Hepatic stellate cell (primary cell): ENCODE measurements at regions not wholly inside any gene's neighbourhood (a gene's known extent, or its start where the extent isn't known, plus 50 kb on each side); places are given as distances from the start of the nearest gene placed in this dataset.

Experiments
- DNase-seq: peaks from one replicate; pipeline ENCODE4 v3.0.0; 2011; ENCODE audit warnings: low spot score

DNA sequence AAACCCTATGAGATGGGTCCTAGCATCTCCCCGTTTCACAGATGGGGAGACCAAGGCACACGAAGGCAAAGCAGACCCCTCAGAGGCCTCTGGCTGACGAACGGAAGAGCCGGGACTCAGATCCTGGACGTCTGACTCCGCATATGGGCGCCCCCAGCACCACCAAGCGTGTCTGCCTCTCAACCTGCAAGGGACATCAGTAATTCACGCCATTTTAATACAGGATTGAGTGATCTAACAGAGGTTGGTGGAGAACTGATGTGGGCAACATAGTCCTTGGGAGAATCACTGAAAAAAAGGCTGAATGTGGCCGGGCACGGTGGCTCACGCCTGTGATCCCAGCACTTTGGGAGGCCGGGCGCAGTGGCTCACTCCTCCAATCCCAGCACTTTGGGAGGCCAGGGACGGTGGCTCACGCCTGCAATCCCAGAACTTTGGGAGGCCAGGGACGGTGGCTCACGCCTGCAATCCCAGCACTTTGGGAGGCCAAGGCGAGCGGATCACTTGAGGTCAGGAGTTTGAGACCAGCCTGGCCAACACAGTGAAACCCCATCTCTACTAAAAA, 206.6 kb downstream of the DLL1 start:
- no peak for DNase-seq

DNA sequence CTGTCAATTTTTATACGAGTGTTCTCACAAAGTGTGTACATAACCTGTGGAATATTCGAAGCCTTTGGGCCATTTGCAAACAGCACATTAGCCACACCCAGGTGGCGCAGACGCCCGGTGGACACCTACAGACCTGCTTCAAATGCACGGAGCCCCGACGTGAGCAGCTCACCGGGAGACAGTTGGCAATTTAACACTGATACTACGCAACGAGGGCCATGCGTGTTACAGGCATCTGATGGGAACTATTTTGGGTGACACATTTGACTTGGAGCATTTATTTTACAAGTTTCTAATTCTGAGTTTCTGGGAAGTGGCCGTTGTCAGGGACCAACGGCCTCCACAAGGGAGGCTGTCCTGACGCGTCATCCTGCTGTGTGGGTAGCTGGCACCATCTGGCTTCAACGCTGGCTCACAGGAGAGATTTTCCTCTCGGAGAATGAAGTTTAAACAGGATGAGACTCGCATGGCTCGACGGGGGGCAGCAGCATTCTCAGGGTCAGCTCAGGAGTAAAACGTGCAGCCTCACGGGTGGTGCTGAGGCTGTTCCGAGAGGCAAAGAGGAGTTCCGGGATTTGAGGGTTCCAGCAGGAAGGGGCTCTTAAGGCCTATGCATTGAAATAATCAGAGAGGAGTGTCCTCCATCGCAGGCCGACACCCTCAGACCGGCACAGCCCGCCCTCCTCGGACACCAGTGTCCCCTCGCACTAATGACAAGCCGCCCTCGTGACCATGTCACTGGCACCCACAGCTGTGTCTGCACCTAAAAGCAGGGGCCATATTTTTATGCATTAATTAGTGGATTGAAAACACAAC, 207.4 kb downstream of the DLL1 start:
- no peak for DNase-seq

DNA sequence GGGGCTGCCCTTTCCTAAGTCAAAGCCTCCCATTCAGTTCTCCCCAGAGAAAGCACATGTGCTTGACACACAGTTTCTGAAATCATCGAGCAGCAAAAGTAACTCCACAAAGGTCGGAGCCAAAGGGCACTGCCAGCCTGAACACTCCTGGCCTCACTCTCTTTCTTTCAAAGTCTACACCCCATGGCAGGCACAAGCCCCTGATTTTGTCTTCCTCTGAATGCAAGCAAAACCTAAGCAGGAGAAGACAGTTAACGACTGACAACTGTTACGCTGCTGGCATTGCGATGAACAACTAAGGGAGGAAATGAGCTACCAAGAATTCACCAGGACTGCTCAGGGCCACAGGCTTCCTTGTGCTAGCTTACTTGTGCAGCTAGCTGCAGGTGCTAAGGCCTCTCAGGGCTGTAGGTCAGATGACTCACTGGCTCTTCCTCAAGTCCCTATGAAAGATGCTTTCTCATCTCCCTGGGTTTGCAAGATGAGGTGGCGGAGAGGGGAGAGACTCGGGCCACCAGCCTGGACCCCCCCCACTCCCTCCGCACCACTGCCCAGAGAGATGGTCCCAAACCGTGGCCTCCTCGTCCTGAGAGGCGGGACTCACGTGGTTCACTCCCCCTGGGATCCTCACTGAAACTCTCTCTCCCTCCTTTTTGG, 208.2 kb downstream of the DLL1 start:
- DNase-seq = no peak

DNA sequence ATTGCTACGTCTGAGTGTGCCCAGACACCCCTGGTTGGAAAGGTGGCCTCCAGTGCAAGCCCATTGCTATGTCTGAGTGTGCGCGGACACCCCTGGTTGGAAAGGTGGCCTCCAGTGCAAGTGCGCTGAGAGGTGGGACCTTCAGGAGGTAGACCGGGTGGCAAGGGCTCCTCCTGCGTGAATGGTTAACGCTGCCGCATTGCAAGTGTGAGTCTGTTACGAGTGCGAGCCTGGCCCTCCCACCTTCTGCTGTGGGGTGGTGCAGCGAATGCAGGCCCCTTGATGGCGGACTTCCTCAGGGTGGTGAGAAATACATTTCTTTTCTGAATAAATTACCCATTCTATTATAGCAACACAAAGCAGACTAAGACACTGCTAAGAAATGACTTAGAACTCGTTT, 208.8 kb downstream of the DLL1 start:
- no peak for DNase-seq

DNA sequence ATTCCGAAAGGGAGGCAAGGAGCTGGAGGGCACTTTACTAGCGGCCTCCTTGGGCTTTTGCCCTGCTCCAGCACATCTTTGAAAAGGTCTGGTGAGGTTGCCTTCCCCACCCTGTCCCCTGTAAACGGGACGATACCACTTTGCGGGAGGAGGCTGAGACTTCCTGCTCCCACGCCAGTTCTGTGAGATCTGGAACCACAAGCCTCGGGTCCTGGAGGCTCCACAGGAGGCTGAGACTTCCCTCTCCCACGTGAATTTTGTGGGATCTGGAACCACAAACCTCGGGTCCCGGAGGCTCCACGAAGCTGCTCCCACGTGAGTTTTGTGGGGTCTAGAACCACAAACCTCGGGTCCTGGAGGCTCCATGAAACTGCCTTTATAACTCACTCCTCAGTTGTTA, 209.3 kb downstream of the DLL1 start:
- no peak for DNase-seq

DNA sequence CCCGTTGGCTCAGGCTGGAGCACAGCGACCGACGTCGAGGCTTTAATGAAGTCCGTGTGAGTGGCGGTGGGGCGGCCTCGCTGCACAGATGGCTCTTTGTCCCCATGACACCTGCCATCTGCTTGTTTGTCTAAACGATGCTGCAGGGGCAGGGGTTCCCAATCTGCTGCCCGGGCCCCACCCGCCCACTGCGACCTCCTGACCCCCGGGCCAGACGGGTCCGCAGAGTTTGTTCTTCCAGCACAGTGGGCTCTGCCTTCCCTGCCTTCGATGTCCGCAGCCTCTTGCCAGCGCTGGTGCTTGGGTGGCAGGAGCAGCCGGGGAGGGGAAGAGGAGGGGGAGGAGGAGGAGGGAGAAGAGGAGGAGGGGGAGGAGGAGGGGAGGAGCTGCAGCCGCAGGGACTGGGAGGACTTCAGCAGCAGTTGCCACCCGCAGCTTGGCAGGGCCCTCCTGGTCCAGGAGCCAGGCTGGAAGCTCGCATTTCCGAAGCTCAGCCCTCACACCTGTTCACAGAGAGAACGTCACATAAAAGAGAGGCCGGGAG, 210.0 kb downstream of the DLL1 start:
- DNase-seq = no peak

DNA sequence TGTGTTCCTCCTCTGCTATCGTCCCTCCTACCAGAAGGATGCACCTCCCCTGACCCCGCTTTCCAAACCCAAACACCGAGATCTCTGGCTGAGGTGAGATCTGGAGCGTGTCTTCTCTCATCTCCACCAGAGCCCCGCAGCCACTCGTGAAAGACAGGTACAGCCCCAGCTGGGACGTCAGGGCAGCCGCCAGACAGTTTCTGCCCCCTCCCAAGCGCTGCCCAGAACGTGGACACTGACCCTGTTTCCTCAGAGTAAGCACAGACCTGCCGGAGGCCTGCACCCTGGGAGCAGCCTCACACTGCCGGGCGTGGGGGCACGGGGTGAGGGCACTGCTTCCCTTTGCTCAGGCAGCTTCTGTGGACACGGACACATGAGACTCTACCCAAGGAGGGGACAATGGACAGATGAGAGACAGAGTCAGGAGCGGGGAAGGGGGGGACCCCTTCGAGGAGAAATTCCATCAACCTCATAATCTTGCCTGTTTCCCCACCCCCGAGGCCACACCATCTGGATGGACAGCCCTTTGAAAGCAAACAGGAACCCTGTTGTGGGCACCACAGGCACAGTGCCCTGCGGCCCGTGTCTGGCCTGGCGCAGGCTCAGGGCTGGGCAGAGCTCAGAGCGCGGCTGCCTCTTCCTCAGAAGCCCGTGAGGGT, 210.6 kb downstream of the DLL1 start:
- DNase-seq = no peak

DNA sequence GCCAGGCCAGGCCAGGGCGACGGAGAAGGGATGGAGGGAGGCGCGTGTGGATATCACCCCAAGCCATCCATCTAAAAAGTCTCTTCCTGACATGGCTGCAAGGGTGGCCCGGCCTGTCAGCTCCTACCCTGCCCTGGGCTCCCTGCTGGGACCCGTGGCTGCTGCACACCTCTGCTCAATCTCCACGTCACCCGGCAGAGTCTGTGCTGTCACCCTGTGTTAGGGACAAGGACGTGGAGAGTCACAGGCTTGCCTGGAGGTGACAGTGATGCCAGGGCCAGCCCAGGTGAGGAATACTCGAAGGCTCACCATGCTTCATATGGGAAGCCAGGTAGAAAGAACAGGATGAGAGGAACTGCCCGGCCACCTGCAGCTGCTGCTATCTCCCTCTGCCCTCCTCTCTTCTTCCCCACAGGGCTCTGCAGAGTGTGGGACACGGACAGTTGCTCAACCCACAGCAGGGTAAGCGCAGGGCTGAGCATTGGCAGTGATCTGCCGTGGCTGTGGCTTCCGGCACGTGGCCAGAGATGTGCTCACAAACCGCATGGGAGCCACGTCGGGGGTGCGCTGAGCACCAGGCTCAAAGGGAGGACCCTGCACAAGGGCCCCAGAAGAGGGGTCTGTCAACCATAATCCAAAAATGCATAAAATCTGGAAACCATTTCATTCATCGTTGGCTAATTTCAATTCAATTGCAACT, 214.3 kb downstream of the DLL1 start:
- no peak for DNase-seq

DNA sequence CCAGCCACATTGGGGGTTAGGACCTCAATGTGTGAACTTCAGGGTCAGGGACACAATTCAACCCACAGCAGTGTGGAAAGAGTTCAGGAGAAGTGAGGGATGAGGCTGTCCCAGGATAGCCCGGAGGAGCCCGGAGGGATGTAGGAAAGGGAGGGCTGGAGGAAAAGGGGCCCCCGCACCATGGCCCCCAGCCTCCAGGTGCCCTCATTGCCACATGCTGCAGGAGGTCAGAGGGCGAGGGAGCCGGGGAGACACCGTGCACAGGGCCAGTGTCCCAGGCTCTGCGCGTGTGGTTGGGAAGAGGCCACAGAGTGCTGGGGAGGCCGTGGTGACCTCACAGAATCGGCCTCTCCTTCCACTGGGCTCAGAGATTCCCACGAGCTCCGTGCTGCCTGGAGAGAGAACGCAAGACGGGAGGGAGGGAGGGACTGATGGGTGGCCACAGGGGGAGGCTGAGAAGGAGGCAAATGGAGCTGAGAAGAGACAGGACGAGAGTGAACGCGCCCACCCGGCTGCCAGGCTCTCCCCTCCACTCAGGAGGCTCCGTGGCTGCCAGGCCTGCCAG, 215.1 kb downstream of the DLL1 start:
- DNase-seq = no peak

DNA sequence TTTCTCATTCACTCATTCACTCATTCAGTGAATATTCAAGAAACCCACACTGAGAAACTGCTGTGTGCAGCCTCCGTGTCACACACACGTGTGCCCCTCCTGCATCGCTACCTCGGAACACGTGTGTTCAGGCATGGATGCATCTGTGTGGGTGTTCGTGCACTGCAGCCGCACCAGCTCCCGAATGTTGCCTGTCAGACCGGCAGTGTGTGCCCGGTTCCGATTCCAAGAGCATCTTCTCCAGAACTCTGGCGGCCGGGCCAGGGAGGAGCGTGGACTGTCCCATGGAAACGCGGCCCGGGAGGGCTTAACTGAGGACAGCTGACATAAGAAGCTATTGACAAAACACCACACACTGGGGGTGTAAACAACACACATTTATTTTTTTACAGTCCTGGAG, 216.0 kb downstream of the DLL1 start:
- no peak for DNase-seq

DNA sequence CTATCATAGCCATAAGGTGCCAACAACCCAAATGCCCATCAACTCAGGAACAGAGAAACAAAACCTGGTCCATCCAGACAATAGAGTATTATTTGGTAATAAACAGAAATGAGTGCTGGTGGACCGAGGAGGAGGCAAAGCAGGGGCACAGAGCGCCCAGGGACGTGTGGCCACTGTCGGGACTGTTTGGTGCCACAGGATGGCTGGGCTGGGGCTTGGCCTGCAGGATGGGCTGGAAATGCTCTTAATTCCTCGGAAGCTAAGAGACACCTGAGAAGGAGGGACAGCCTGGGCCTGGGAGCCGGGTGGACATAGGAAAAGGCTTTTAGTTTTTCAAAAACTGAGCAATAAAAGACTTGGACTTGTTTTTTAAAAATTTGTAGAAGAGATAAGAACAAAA, 216.4 kb downstream of the DLL1 start:
- no peak for DNase-seq

DNA sequence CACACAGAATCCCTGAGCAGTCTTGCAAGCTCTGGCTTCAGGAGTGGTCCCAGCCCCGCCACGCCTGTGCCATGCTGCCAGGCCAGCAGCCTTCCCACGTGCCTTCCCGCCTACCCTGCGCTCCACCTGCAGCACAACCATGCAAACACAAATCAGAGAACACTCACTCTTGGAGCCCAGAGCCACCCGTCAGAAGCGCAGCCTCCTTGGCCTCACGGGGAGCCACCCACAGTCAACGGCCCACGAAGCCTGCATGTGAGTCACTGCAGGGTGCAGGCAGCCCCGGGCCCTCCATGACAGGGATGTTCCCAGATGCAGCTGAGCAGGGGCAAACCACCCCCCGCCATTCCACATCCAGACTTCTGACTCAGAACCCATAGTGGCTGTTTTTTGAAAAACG, 217.0 kb downstream of the DLL1 start:
- no peak for DNase-seq

DNA sequence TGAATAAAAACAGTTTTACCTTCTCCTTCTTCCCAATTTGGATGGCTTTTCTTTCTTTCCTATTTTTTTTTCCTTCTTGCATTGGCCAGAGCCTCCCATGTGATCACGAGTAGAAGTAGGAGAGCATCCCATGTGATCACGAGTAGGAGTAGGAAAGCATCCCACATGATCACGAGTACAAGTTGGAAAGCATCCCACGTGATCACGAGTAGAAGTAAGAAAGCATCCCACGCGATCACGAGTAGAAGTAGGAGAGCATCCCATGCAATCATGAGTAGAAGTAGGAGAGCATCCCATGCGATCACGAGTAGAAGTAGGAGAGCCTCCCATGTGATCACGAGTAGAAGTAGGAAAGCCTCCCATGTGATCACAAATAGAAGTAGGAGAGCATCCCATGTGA, 218.6 kb downstream of the DLL1 start:
- DNase-seq = no peak

DNA sequence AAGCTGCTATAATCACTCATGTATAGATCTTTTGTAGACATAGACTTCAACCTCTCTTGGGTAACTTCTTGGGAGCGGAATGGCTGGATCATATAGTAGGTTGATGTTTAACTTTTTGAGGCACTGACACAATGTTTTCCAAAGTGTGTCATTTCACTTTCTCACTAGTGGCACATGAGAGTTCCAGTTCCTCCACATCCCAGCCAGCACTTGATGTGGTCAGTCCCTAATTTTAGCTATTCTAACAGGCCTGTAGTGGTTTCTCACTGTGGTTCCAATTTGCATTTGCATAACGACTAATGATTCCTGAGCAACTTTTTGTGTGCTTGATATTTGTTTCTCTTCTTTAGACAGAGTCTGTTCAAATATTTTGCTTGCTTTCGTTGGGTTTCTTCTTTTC, 221.3 kb downstream of the DLL1 start:
- DNase-seq = no peak

DNA sequence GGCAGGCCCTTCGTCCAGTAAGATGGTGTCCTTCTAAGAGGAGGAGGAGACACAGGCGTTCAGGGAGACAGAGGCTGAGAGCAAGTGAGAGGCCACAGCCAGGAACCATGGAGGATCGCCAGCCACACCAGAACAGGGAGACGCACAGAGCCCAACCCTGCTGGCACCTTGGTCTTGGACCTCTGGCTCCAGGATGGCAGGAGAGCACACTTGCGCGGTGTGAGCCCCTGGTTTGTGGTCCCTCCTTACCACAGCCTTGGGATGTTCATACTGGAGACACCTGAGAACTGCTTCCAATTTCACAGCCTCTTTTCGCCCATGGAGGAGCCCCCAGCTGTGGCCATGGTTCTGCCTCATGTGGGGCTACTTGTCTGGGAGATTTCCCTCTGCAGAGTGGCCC, 222.4 kb downstream of the DLL1 start:
- DNase-seq = no peak

DNA sequence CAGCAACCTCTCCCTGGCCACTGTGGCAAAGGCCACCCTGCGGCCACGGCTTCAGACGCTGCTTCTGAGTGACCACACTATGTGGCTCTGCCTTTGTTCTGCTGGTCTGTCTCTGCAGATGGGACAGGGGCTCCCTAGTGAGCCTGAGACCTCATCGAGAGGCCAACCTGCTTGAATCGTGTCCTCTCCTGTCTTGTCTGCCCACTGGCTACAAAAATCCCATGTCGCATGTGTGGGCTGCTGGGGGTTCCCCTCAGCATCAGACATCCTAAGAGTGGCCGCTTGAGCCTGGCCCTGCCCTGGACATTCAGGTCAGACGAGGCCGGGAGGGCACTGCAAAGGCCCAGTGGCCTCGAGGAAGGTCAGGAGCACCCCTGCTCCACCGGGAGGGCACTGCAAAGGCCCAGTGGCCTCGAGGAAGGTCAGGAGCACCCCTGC, 222.9 kb downstream of the DLL1 start:
- no peak for DNase-seq

DNA sequence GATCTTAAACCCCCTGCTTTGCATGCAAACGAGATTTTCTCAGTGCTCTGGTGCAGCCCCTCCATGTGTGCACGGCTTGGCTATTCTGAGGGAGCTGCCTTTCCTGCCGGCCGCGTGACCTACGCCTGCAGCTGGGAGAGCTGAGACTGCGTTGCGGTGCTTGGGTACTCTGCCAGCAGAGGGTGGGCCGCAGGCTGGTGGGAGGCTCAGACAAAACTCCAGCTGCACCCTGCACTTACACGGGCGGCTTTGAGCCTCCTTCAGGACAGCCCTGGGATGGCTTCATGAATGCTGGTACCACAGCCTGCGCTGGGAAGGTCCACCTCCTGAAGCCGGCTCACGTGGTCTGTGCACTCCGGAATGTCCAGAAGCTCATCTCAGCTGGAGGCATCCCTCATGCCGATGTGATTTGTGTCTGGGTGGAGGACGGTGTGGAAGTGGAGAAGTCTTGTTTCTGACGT, 223.7 kb downstream of the DLL1 start:
- no peak for DNase-seq

DNA sequence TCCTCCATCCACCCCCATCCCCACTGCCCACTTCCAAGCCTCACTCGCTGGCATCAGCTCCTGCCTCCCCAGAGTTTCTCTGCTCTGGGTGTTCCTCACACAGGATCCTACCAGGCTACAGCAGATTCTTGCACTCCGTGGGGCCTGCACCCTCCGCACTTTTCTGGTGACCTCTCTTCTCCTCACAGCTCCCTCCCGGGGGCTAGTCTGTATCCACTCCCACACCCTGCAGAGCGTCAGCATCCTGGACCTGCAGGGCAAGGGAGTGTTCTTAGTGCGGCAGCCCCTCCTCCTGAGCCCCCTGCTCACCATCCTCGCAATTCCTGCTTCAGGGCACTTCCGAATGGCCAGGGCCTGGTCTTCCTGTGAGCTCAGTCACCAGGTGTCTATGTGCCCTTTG, 224.2 kb downstream of the DLL1 start:
- no peak for DNase-seq

DNA sequence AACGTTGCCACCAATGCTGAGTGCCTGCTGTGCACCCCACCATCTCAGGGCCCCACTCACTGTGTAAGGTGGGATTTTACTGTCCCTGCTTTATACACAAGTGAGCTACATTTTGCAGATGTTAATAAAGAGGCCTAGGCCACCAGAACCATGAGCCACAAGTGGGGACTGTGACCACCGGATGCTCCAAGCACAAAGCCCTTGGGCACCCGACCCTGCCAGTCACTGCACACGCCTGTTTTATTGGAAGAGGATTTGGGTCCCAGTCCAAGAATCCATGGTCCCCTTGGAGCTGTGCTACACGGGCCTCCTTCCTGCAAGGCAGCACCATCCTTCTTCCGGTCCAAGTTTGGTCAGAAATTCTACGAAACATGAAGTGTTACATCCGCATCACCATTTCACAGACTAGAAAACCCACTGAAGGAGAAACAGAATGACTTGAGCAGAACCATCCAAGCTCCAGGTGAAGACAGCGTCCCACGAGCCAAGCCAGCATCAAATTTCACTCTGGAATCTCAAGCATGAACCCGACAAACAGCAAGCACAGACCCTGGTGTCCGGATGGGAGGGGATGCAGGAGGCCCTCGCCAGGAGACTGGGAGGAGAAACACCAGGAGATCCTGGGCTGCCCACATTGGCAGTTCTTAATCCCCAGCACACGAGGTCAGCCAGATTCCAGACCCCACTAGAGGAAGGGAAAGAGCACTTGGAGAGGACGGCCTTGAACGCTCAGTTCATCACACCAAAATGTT, 226.9 kb downstream of the DLL1 start:
- no peak for DNase-seq

DNA sequence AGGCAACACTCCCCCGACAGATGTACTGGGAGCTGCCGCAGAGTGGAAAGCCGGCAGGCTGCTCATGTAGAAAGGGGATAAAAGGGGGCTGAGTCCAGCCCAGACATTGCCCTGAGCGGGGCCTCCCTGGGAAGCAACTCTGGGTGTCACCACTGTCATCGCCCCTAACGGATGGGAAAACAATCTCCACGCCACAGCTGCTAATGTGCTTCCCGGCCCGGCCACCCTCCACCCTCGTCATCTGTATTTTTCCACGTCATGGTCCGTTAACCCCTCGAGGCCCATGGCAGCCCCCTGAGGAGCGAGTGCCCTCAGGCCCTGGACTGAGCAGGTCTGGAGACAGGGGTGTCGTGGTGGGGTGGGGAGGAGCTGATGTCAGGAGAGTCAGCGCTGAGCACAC, 227.4 kb downstream of the DLL1 start:
- DNase-seq = no peak

DNA sequence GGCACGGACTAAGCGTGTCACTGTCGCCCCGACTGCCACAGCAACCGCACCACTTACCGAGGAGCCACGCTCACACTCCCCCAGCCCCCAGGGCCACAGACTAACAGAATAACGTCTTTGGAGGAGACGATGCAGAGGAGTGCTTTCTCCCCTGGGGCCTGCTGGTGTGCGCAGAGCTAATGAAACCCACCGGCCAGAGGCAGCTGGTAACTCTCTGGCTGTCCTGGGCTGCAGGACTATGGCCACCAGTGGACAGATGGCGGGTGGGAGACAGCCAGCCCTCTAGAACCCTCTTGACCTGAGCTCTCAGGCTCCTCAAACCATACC, 228.0 kb downstream of the DLL1 start:
- DNase-seq = no peak
